ENCODE measurements at regions not wholly inside any gene's neighbourhood (a gene's known extent, or its start where the extent isn't known, plus 50 kb on each side); places are given as distances from the start of the nearest gene placed in this dataset.

- intact Hi-C loops (cut with DNase I; ENCODE audit: low total_unique reads): no loop called here
- H3K36me3 ChIP-seq (ENCODE audit: low read depth, missing control alignments): no peaks in the 10 kb centered on the region
- TF ChIP-seq CTCF (IDR thresholded peaks at IDR 0.05) (no peak), POLR2A (IDR thresholded peaks at IDR 0.05) (no peak)
- no peaks in the 10 kb centered on the region for H3K4me1 ChIP-seq
- no peaks in the 10 kb centered on the region for H3K27me3 ChIP-seq
- WGBS, 2 donors: 92 to 96% methylated on average over 12 to 17 of the region's 17 CpGs
- no peaks in the 10 kb centered on the region for H3K9me3 ChIP-seq
- no peak for DNase-seq
- H3K4me3 ChIP-seq: no peak overlapping the region
- no peak overlapping the region for H3K27ac ChIP-seq
Observed at GRCh38 chr5:135085936-135086725, 52.1 kb upstream of the PITX1 start.

- intact Hi-C loops (cut with DNase I; ENCODE audit: low total_unique reads): no loop called here
- DNase-seq: no peak
- H3K9me3 ChIP-seq: no peaks in the 10 kb centered on the region
- no peak overlapping the region for H3K27ac ChIP-seq
- H3K4me3 ChIP-seq: no peak overlapping the region
- TF ChIP-seq POLR2A (IDR thresholded peaks at IDR 0.05) (no peak), CTCF (IDR thresholded peaks at IDR 0.05) (no peak)
- 77 to 85% methylated on average over 6 of the region's 6 CpGs for WGBS, 2 donors
- H3K36me3 ChIP-seq (ENCODE audit: low read depth, missing control alignments): no peaks in the 10 kb centered on the region
- no peaks in the 10 kb centered on the region for H3K27me3 ChIP-seq
- H3K4me1 ChIP-seq: no peaks in the 10 kb centered on the region
Observed at GRCh38 chr5:135085133-135085935, 51.3 kb upstream of the PITX1 start.

Data from testis (tissue), 2 donors.